22Rv1 (cell line): ENCODE measurements at regions not wholly inside any gene's neighbourhood (a gene's known extent, or its start where the extent isn't known, plus 50 kb on each side); places are given as distances from the start of the nearest gene placed in this dataset.

Source experiments
- H3K27ac ChIP-seq: fragments of 450-650 bp; 2 replicates; pipeline ENCODE4 v1.5.1; 2017
- ZFX ChIP-seq: fragments of 450-650 bp; IDR thresholded peaks from 2 replicates; pipeline ENCODE4 v1.6.1; 2017; ENCODE audit warnings: antibody characterized with exemption, borderline replicate concordance
- TF ChIP-seq, protein P1 (sequence below): fragments of 450-650 bp; IDR thresholded peaks from 2 replicates; pipeline ENCODE4 v1.5.1; 2017; ENCODE audit warnings: mild to moderate bottlenecking

DNA sequence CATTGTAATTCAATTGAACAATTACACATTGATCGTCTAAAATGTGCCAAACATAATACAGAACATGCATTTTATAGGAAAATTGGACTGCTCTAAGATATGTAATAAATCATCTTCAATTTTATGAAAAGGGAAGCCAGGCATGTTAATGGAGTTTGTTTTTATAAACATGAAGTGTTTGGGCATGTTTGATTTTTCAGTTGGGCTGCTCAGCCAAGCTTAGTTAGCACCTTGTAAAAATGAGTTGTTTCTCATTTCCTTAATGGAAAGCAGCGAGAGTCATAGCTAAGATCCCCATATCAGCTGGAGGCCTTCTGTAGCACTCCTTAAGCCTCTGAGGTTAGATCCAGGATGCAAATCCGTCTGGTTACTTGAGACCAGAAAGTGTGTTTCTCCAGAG is 422.3 kb downstream of the SPRY2 start:
- no peak for TF ChIP-seq ZFX
- TF ChIP-seq, protein P1, sequence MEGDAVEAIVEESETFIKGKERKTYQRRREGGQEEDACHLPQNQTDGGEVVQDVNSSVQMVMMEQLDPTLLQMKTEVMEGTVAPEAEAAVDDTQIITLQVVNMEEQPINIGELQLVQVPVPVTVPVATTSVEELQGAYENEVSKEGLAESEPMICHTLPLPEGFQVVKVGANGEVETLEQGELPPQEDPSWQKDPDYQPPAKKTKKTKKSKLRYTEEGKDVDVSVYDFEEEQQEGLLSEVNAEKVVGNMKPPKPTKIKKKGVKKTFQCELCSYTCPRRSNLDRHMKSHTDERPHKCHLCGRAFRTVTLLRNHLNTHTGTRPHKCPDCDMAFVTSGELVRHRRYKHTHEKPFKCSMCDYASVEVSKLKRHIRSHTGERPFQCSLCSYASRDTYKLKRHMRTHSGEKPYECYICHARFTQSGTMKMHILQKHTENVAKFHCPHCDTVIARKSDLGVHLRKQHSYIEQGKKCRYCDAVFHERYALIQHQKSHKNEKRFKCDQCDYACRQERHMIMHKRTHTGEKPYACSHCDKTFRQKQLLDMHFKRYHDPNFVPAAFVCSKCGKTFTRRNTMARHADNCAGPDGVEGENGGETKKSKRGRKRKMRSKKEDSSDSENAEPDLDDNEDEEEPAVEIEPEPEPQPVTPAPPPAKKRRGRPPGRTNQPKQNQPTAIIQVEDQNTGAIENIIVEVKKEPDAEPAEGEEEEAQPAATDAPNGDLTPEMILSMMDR, result no peak
- H3K27ac ChIP-seq, result no peak overlapping the region

DNA sequence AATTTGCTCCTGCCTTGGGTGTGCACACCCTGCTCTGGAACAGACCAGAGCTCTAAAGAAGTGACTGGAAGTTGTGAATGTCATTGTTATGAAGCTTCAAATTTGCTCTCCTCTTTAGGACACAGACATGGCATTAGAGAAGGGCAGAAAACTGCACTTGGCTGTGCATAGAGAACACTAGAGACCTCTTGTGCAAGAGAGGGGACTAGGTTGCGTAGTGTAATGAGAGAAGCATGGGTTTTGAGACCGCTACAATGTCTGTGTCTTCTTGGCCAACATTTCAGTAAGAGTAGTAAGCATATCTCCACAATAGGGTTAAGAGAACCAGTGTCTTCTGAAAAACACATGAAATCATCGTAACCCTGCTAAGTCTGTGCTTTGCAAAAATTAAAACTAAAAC is 423.3 kb downstream of the SPRY2 start:
- H3K27ac ChIP-seq, result no peak overlapping the region
- no peak for TF ChIP-seq ZFX
- TF ChIP-seq, protein P1, result no peak

DNA sequence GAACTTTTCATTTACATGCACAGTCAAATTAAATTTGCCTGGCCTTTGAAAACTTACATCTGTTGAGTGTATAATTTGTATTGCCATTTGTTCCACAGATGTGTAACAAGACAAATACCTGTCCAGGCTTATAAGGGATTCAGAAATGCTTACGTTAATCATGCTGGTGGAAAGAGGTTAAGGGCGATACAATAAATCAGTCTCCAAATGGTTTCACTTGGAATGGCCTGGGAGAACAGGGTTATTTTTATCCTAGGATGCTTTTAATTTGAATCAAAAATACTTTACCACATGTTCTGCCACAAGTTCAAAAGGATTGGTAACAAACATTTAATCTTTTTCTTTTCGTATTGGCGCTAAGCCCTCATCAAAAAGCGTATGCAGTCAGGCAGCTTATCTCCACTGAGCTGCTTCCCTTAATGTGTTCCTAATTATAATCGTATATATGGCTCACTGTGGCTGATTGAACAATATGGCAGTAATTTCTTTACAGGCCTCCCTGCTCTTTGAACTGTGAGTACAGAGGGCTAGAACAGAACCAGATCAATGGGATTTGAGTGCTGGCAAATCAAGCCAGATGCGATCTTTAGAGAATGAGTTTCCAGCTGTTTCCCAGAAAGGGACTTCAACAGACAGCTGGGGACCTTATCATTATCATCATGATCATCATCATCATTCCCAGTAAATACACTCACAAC is 425.7 kb downstream of the SPRY2 start:
- no peak for TF ChIP-seq ZFX
- TF ChIP-seq, protein P1, result no peak
- H3K27ac ChIP-seq, result no peak overlapping the region

DNA sequence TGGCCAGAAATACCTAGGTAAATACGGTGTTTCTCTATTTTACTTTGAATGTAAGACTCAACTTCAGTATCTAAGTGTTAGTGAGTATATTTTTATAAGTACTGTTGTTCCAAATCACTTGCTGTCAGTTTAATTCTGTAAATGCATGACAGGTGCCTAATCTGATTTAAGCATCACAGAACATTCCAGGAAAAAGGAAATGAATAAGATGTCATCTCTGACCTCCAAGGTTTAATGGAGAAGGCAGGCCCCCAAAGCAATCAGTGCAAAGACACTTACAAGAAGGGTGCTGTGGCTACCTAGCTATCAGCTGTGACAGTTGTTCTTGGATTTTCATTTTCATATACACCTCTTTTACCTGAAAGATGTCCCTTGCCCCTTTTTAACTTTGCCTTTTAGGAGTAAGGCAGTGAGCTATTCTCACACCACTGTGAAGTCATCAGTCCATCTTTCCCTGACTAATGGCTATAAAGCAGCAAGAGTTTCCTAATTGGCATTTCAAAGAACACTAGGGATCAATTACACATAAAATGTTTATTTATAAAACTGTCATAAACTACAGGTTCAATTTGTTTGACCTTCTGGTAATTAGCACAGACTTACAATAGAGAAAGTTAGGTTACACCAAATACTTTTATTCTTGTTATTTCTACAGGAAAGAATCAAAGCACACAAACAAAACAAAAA is 427.6 kb downstream of the SPRY2 start:
- H3K27ac ChIP-seq, result no peak overlapping the region
- TF ChIP-seq, protein P1, result no peak
- no peak for TF ChIP-seq ZFX

DNA sequence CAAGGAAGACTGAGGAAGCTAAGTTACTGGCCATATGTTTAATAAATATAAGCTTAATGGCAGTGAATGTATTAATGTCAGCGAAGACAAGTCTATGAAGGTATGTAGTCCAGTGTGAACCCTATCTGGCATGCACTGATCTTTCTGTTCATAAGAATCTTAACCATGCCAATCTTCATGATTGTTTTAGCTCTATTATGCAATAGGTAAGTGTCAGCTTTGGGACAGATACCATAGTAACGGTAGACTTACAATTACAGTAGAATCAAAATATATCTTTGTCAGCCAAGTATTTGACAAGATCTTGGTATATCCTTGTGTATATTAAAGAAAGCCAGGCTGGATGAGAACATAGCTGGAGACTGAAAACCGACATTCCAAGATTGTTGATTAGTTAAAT is 428.5 kb downstream of the SPRY2 start:
- TF ChIP-seq, protein P1, result no peak
- TF ChIP-seq ZFX, result no peak
- no peak overlapping the region for H3K27ac ChIP-seq

DNA sequence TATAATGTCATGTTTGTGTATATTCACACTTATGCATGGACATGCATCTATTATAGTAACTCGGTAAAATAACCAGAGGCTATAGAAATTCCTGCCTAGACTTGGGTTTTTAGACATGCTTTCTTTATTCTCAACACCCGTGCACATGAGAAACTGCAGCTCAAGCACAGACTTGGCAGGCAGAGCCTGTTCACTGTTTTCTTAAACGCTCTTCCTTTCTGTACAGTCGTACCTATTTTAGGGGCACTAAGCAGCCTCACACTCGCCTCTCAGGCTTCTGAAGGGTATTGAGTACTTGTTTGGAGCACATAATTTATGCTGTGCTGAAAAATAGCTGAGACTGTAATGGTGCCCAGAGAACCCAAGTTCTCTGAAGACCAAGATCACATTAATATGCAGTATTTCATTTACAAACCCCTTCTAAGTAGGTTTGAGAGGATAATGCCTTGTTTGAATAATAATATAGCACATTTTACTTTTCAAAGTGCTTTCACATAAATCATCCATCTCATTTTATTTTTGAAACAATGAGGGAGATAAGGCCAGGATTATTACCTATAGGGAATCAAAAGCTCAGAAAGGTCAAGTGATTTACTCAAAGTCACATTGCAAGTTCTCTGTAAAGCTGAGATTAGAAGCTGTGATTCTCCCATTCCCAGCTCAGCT is 429.9 kb downstream of the SPRY2 start:
- TF ChIP-seq ZFX, result no peak
- TF ChIP-seq, protein P1, result no peak
- H3K27ac ChIP-seq, result no peak overlapping the region

DNA sequence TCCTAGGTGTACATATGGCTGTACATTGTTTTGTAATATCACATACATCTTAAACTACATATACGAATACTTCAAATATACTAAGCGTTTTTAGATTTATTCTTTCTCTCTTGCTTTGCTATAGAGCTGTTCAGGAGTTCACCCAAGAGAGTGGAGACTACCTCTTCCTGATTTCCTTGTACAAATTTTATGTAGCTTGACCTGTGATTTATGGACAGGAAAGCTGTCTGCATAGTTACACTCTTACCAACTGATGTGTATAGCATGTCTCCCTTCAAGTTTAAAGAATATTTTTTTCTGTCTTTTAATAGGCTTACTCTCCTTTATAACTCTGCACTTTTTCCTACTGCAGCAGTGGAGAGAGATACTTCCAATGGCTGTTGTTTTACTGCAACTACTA is 428.7 kb downstream of the NDFIP2 start:
- no peak overlapping the region for H3K27ac ChIP-seq
- TF ChIP-seq ZFX, result no peak
- TF ChIP-seq, protein P1, result no peak
